ENCODE measurements at regions not wholly inside any gene's neighbourhood (a gene's known extent, or its start where the extent isn't known, plus 50 kb on each side); places are given as distances from the start of the nearest gene placed in this dataset.

- no peak overlapping the region for H2AFZ ChIP-seq
- Mint-ChIP-seq H3K27me3 (ENCODE audit: insufficient read depth, low read depth, poor library complexity) (peaks cover 3% of the 10 kb centered on the region), H3K36me3 (ENCODE audit: low read depth) (no peaks in the 10 kb centered on the region), H3K27ac (no peak overlapping the region), H3K4me3 (no peak overlapping the region), H3K4me1 (no peaks in the 10 kb centered on the region; the same call in 2 of the 3 replicates), H3K9me3 (no peaks in the 10 kb centered on the region)
- no peaks in the 10 kb centered on the region for H3K4me1 ChIP-seq (ENCODE audit: insufficient read depth)
- TF ChIP-seq NANOG (IDR thresholded peaks at IDR 0.05; ENCODE audit: borderline replicate concordance) (no peak), POLR2AphosphoS5 (IDR thresholded peaks at IDR 0.05; ENCODE audit: low read depth) (no peak), ETS1 (IDR thresholded peaks at IDR 0.05) (no peak), CTCF (conservative IDR thresholded peaks at IDR 0.05; ENCODE audit: low read depth in 2 of 2) (no peak), ZNF331 (CRISPR knock-in tag; IDR thresholded peaks at IDR 0.05; ENCODE audit: low read depth) (no peak), CREB1 (CRISPR knock-in tag; IDR thresholded peaks at IDR 0.05; ENCODE audit: low read depth) (no peak), STAT1 (IDR thresholded peaks at IDR 0.05; ENCODE audit: unreplicated experiment) (no peak), EZH2phosphoT487 (IDR thresholded peaks at IDR 0.05; ENCODE audit: unreplicated experiment) (no peak), REST (IDR thresholded peaks at IDR 0.05; ENCODE audit: unreplicated experiment) (no peak), ZNF114 (CRISPR knock-in tag; IDR thresholded peaks at IDR 0.05) (no peak), JUNB (IDR thresholded peaks at IDR 0.05; ENCODE audit: unreplicated experiment) (no peak), ZNF462 (CRISPR knock-in tag; IDR thresholded peaks at IDR 0.05) (no peak)
- no peaks in the 10 kb centered on the region for H4K20me1 ChIP-seq (replicated peaks; ENCODE audit: insufficient read depth)
- H3K27me3 ChIP-seq (ENCODE audit: insufficient read depth), result no peaks in the 10 kb centered on the region
- H3F3A ChIP-seq (replicated peaks; ENCODE audit: low read depth), result no peaks in the 10 kb centered on the region
- H3K4me2 ChIP-seq, result no peak overlapping the region
- no peak overlapping the region for H3K4me3 ChIP-seq
- no peaks in the 10 kb centered on the region for H3K36me3 ChIP-seq (ENCODE audit: insufficient read depth)
- peaks cover 16% of the 10 kb centered on the region for H3K9me2 ChIP-seq (ENCODE audit: insufficient read depth)
- no peak overlapping the region for H3K27ac ChIP-seq (ENCODE audit: low read depth)
- DNase-seq (ENCODE audit: low spot score) (no peak), ATAC-seq (no peak)
- no peaks in the 10 kb centered on the region for H3K79me2 ChIP-seq (replicated peaks; ENCODE audit: insufficient read depth)
Measured at GRCh38 chr13:110005563-110005962, 219.2 kb upstream of the IRS2 start.
